ENCODE measurements at regions not wholly inside any gene's neighbourhood (a gene's known extent, or its start where the extent isn't known, plus 50 kb on each side); places are given as distances from the start of the nearest gene placed in this dataset.

GRCh38 chr4:66855956-66856355, 689.3 kb downstream of the CENPC start:
- no peak overlapping the region for H3K4me3 ChIP-seq (ENCODE audit: low read depth, low read length)
- no peak overlapping the region for H3K27ac ChIP-seq (ENCODE audit: low read depth, low read length)
- H3K9me3 ChIP-seq (ENCODE audit: control insufficient read depth, insufficient read depth, low read length) = no peaks in the 10 kb centered on the region
- no peak for DNase-seq (ENCODE audit: low read depth in 4 of 6, low spot score in 6 of 6)
- WGBS (ENCODE audit: insufficient coverage) = no CpG with 5 or more reads among the region's 1 CpG
- H3K36me3 ChIP-seq (ENCODE audit: control insufficient read depth, insufficient read depth, low read length) = no peaks in the 10 kb centered on the region
- no peaks in the 10 kb centered on the region for H3K27me3 ChIP-seq (ENCODE audit: control insufficient read depth, insufficient read depth, low read length)
- H3K4me1 ChIP-seq (ENCODE audit: control insufficient read depth, insufficient read depth, low read length) = no peaks in the 10 kb centered on the region

- no CpG with 5 or more reads among the region's 3 CpGs for WGBS (ENCODE audit: insufficient coverage)
- no peaks in the 10 kb centered on the region for H3K9me3 ChIP-seq (ENCODE audit: control insufficient read depth, insufficient read depth, low read length)
Observed at GRCh38 chr4:66853845-66854244, 691.5 kb downstream of the CENPC start.

GRCh38 chr4:66852843-66853242, 692.5 kb downstream of the CENPC start:
- DNase-seq (ENCODE audit: low read depth in 4 of 6, low spot score in 6 of 6) = no peak
- H3K36me3 ChIP-seq (ENCODE audit: control insufficient read depth, insufficient read depth, low read length) = no peaks in the 10 kb centered on the region
- WGBS (ENCODE audit: insufficient coverage) = 57% methylated on average over 2 of the region's 2 CpGs
- H3K4me3 ChIP-seq (ENCODE audit: low read depth, low read length) = no peak overlapping the region
- H3K27ac ChIP-seq (ENCODE audit: low read depth, low read length) = no peak overlapping the region
- no peaks in the 10 kb centered on the region for H3K9me3 ChIP-seq (ENCODE audit: control insufficient read depth, insufficient read depth, low read length)
- no peaks in the 10 kb centered on the region for H3K27me3 ChIP-seq (ENCODE audit: control insufficient read depth, insufficient read depth, low read length)
- no peaks in the 10 kb centered on the region for H3K4me1 ChIP-seq (ENCODE audit: control insufficient read depth, insufficient read depth, low read length)

More at GRCh38 chr4:66853845-66854244, 691.5 kb downstream of the CENPC start:
- Histone ChIP-seq H3K4me3 (ENCODE audit: low read depth, low read length) (no peak overlapping the region), H3K36me3 (ENCODE audit: control insufficient read depth, insufficient read depth, low read length) (no peaks in the 10 kb centered on the region), H3K27ac (ENCODE audit: low read depth, low read length) (no peak overlapping the region), H3K27me3 (ENCODE audit: control insufficient read depth, insufficient read depth, low read length) (no peaks in the 10 kb centered on the region), H3K4me1 (ENCODE audit: control insufficient read depth, insufficient read depth, low read length) (no peaks in the 10 kb centered on the region)
- no peak for DNase-seq (ENCODE audit: low read depth in 4 of 6, low spot score in 6 of 6)

GRCh38 chr4:66849596-66849995, 695.7 kb downstream of the CENPC start:
- no CpG with 5 or more reads among the region's 1 CpG for WGBS (ENCODE audit: insufficient coverage)
- Histone ChIP-seq H3K9me3 (ENCODE audit: control insufficient read depth, insufficient read depth, low read length) (no peaks in the 10 kb centered on the region), H3K4me1 (ENCODE audit: control insufficient read depth, insufficient read depth, low read length) (no peaks in the 10 kb centered on the region), H3K4me3 (ENCODE audit: low read depth, low read length) (no peak overlapping the region), H3K36me3 (ENCODE audit: control insufficient read depth, insufficient read depth, low read length) (no peaks in the 10 kb centered on the region), H3K27me3 (ENCODE audit: control insufficient read depth, insufficient read depth, low read length) (no peaks in the 10 kb centered on the region), H3K27ac (ENCODE audit: low read depth, low read length) (no peak overlapping the region)
- no peak for DNase-seq (ENCODE audit: low read depth in 4 of 6, low spot score in 6 of 6)

GRCh38 chr4:66842724-66843088, 702.6 kb downstream of the CENPC start:
- 80% methylated on average over 1 of the region's 1 CpG for WGBS (ENCODE audit: insufficient coverage)
- DNase-seq (ENCODE audit: low read depth in 4 of 6, low spot score in 6 of 6) = peak in 1 of 6 donors; percentile 2
- Histone ChIP-seq H3K9me3 (ENCODE audit: control insufficient read depth, insufficient read depth, low read length) (no peaks in the 10 kb centered on the region), H3K4me3 (ENCODE audit: low read depth, low read length) (no peak overlapping the region), H3K27ac (ENCODE audit: low read depth, low read length) (no peak overlapping the region), H3K4me1 (ENCODE audit: control insufficient read depth, insufficient read depth, low read length) (no peaks in the 10 kb centered on the region), H3K36me3 (ENCODE audit: control insufficient read depth, insufficient read depth, low read length) (no peaks in the 10 kb centered on the region), H3K27me3 (ENCODE audit: control insufficient read depth, insufficient read depth, low read length) (no peaks in the 10 kb centered on the region)

- H3K9me3 ChIP-seq (ENCODE audit: control insufficient read depth, insufficient read depth, low read length) = no peaks in the 10 kb centered on the region
- 83% methylated on average over 1 of the region's 4 CpGs for WGBS (ENCODE audit: insufficient coverage)
Observed at GRCh38 chr4:66842026-66842723, 703.1 kb downstream of the CENPC start.

GRCh38 chr4:66840178-66840577, 705.1 kb downstream of the CENPC start:
- no peak for DNase-seq (ENCODE audit: low read depth in 4 of 6, low spot score in 6 of 6)
- H3K4me3 ChIP-seq (ENCODE audit: low read depth, low read length) = no peak overlapping the region
- H3K36me3 ChIP-seq (ENCODE audit: control insufficient read depth, insufficient read depth, low read length) = no peaks in the 10 kb centered on the region
- no peaks in the 10 kb centered on the region for H3K4me1 ChIP-seq (ENCODE audit: control insufficient read depth, insufficient read depth, low read length)
- no peaks in the 10 kb centered on the region for H3K27me3 ChIP-seq (ENCODE audit: control insufficient read depth, insufficient read depth, low read length)
- H3K27ac ChIP-seq (ENCODE audit: low read depth, low read length) = no peak overlapping the region
- no peaks in the 10 kb centered on the region for H3K9me3 ChIP-seq (ENCODE audit: control insufficient read depth, insufficient read depth, low read length)

More at GRCh38 chr4:66842026-66842723, 703.1 kb downstream of the CENPC start:
- H3K27me3 ChIP-seq (ENCODE audit: control insufficient read depth, insufficient read depth, low read length) = no peaks in the 10 kb centered on the region
- DNase-seq (ENCODE audit: low read depth in 4 of 6, low spot score in 6 of 6) = peak in 1 of 6 donors; percentile 11
- no peaks in the 10 kb centered on the region for H3K36me3 ChIP-seq (ENCODE audit: control insufficient read depth, insufficient read depth, low read length)
- no peak overlapping the region for H3K4me3 ChIP-seq (ENCODE audit: low read depth, low read length)
- H3K27ac ChIP-seq (ENCODE audit: low read depth, low read length) = no peak overlapping the region
- H3K4me1 ChIP-seq (ENCODE audit: control insufficient read depth, insufficient read depth, low read length) = no peaks in the 10 kb centered on the region

- Histone ChIP-seq H3K36me3 (ENCODE audit: control insufficient read depth, insufficient read depth, low read length) (no peaks in the 10 kb centered on the region), H3K4me3 (ENCODE audit: low read depth, low read length) (no peak overlapping the region), H3K4me1 (ENCODE audit: control insufficient read depth, insufficient read depth, low read length) (no peaks in the 10 kb centered on the region), H3K27me3 (ENCODE audit: control insufficient read depth, insufficient read depth, low read length) (no peaks in the 10 kb centered on the region), H3K27ac (ENCODE audit: low read depth, low read length) (no peak overlapping the region), H3K9me3 (ENCODE audit: control insufficient read depth, insufficient read depth, low read length) (no peaks in the 10 kb centered on the region)
- 69% methylated on average over 3 of the region's 5 CpGs for WGBS (ENCODE audit: insufficient coverage)
- peak in 1 of 6 donors; percentile 77 for DNase-seq (ENCODE audit: low read depth in 4 of 6, low spot score in 6 of 6)
Observed at GRCh38 chr4:66837279-66837922, 707.9 kb downstream of the CENPC start.

GRCh38 chr4:66829310-66829709, 716.0 kb downstream of the CENPC start:
- no peak overlapping the region for H3K27ac ChIP-seq (ENCODE audit: low read depth, low read length)
- no peaks in the 10 kb centered on the region for H3K9me3 ChIP-seq (ENCODE audit: control insufficient read depth, insufficient read depth, low read length)
- H3K27me3 ChIP-seq (ENCODE audit: control insufficient read depth, insufficient read depth, low read length) = no peaks in the 10 kb centered on the region
- H3K4me3 ChIP-seq (ENCODE audit: low read depth, low read length) = no peak overlapping the region
- no peaks in the 10 kb centered on the region for H3K4me1 ChIP-seq (ENCODE audit: control insufficient read depth, insufficient read depth, low read length)
- DNase-seq (ENCODE audit: low read depth in 4 of 6, low spot score in 6 of 6) = no peak
- H3K36me3 ChIP-seq (ENCODE audit: control insufficient read depth, insufficient read depth, low read length) = no peaks in the 10 kb centered on the region

- Histone ChIP-seq H3K4me3 (ENCODE audit: low read depth, low read length) (no peak overlapping the region), H3K27me3 (ENCODE audit: control insufficient read depth, insufficient read depth, low read length) (no peaks in the 10 kb centered on the region), H3K4me1 (ENCODE audit: control insufficient read depth, insufficient read depth, low read length) (no peaks in the 10 kb centered on the region), H3K27ac (ENCODE audit: low read depth, low read length) (no peak overlapping the region), H3K36me3 (ENCODE audit: control insufficient read depth, insufficient read depth, low read length) (no peaks in the 10 kb centered on the region), H3K9me3 (ENCODE audit: control insufficient read depth, insufficient read depth, low read length) (no peaks in the 10 kb centered on the region)
- DNase-seq (ENCODE audit: low read depth in 4 of 6, low spot score in 6 of 6) = no peak
Observed at GRCh38 chr4:66820681-66821080, 724.6 kb downstream of the CENPC start.

Data from spinal cord (tissue), 9 donors.